ENCODE measurements at regions not wholly inside any gene's neighbourhood (a gene's known extent, or its start where the extent isn't known, plus 50 kb on each side); places are given as distances from the start of the nearest gene placed in this dataset.

- DNase-seq (ENCODE audit: low read depth in 2 of 2): no peak
Observed at GRCh38 chr19:31160336-31160926, 188.8 kb downstream of the TSHZ3 start.

GRCh38 chr19:31154021-31154420, 195.2 kb downstream of the TSHZ3 start:
- DNase-seq (ENCODE audit: low read depth in 2 of 2): no peak

- DNase-seq (ENCODE audit: low read depth in 2 of 2): no peak
Observed at GRCh38 chr19:31152906-31153305, 196.3 kb downstream of the TSHZ3 start.

- no peak for DNase-seq (ENCODE audit: low read depth in 2 of 2)
Observed at GRCh38 chr19:31149441-31149941, 199.7 kb downstream of the TSHZ3 start.

- DNase-seq (ENCODE audit: low read depth in 2 of 2): no peak
Observed at GRCh38 chr19:31148671-31149070, 200.6 kb downstream of the TSHZ3 start.

- no peak for DNase-seq (ENCODE audit: low read depth in 2 of 2)
Observed at GRCh38 chr19:31147234-31147633, 202.0 kb downstream of the TSHZ3 start.

GRCh38 chr19:31146546-31147183, 202.6 kb downstream of the TSHZ3 start:
- no peak for DNase-seq (ENCODE audit: low read depth in 2 of 2)

GRCh38 chr19:31146015-31146414, 203.2 kb downstream of the TSHZ3 start:
- no peak for DNase-seq (ENCODE audit: low read depth in 2 of 2)

- DNase-seq (ENCODE audit: low read depth in 2 of 2): no peak
Observed at GRCh38 chr19:31145007-31145406, 204.2 kb downstream of the TSHZ3 start.

- no peak for DNase-seq (ENCODE audit: low read depth in 2 of 2)
Observed at GRCh38 chr19:31144075-31144870, 205.0 kb downstream of the TSHZ3 start.

GRCh38 chr19:31141301-31141700, 207.9 kb downstream of the TSHZ3 start:
- no peak for DNase-seq (ENCODE audit: low read depth in 2 of 2)

GRCh38 chr19:31140717-31141116, 208.5 kb downstream of the TSHZ3 start:
- DNase-seq (ENCODE audit: low read depth in 2 of 2): no peak

GRCh38 chr19:31139871-31140505, 209.2 kb downstream of the TSHZ3 start:
- DNase-seq (ENCODE audit: low read depth in 2 of 2): no peak

- no peak for DNase-seq (ENCODE audit: low read depth in 2 of 2)
Observed at GRCh38 chr19:31138077-31138476, 211.2 kb downstream of the TSHZ3 start.

- DNase-seq (ENCODE audit: low read depth in 2 of 2): no peak
Observed at GRCh38 chr19:31135841-31136240, 213.4 kb downstream of the TSHZ3 start.

GRCh38 chr19:31132753-31133110, 216.5 kb downstream of the TSHZ3 start:
- no peak for DNase-seq (ENCODE audit: low read depth in 2 of 2)

GRCh38 chr19:31128291-31128690, 220.9 kb downstream of the TSHZ3 start:
- DNase-seq (ENCODE audit: low read depth in 2 of 2): no peak

- DNase-seq (ENCODE audit: low read depth in 2 of 2): no peak
Observed at GRCh38 chr19:31127134-31127967, 221.9 kb downstream of the TSHZ3 start.

- DNase-seq (ENCODE audit: low read depth in 2 of 2): no peak
Observed at GRCh38 chr19:31126236-31126635, 223.0 kb downstream of the TSHZ3 start.

GRCh38 chr19:31125071-31125470, 224.2 kb downstream of the TSHZ3 start:
- no peak for DNase-seq (ENCODE audit: low read depth in 2 of 2)

- DNase-seq (ENCODE audit: low read depth in 2 of 2): no peak
Observed at GRCh38 chr19:31121501-31121900, 227.7 kb downstream of the TSHZ3 start.

GRCh38 chr19:31120952-31121351, 228.3 kb downstream of the TSHZ3 start:
- DNase-seq (ENCODE audit: low read depth in 2 of 2): no peak

Data from stimulated activated CD4-positive, alpha-beta T cell treated with anti-CD3 and anti-CD28 coated beads, Interleukin-4, amount 100 ng/mL, for 48 hours (primary cell).